ENCODE measurements at regions not wholly inside any gene's neighbourhood (a gene's known extent, or its start where the extent isn't known, plus 50 kb on each side); places are given as distances from the start of the nearest gene placed in this dataset.

- DNase-seq: no peak
Observed at GRCh38 chr13:39167018-39167417, 128.8 kb downstream of the NHLRC3 start.

- DNase-seq: no peak
Observed at GRCh38 chr13:39170711-39171110, 132.5 kb downstream of the NHLRC3 start.

- DNase-seq: no peak
Observed at GRCh38 chr13:39185326-39185725, 147.1 kb downstream of the NHLRC3 start.

- no peak for DNase-seq
Observed at GRCh38 chr13:39186205-39186875, 148.1 kb downstream of the NHLRC3 start.

GRCh38 chr13:39189778-39190177, 151.5 kb downstream of the NHLRC3 start:
- no peak for DNase-seq

- DNase-seq: no peak
Observed at GRCh38 chr13:39196965-39197646, 158.8 kb downstream of the NHLRC3 start.

- no peak for DNase-seq
Observed at GRCh38 chr13:39197647-39198007, 159.4 kb downstream of the NHLRC3 start.

- no peak for DNase-seq
Observed at GRCh38 chr13:39200249-39200910, 162.1 kb downstream of the NHLRC3 start.

- DNase-seq: no peak
Observed at GRCh38 chr13:39201180-39201579, 162.9 kb downstream of the NHLRC3 start.

- DNase-seq: no peak
Observed at GRCh38 chr13:39202746-39203145, 164.5 kb downstream of the NHLRC3 start.

GRCh38 chr13:39208636-39209035, 170.4 kb downstream of the NHLRC3 start:
- DNase-seq: no peak

GRCh38 chr13:39209731-39210531, 171.7 kb downstream of the NHLRC3 start:
- DNase-seq: no peak

GRCh38 chr13:39210961-39211534, 172.8 kb downstream of the NHLRC3 start:
- no peak for DNase-seq

- no peak for DNase-seq
Observed at GRCh38 chr13:39215971-39216370, 177.7 kb downstream of the NHLRC3 start.

- no peak for DNase-seq
Observed at GRCh38 chr13:39217471-39217870, 179.2 kb downstream of the NHLRC3 start.

- no peak for DNase-seq
Observed at GRCh38 chr13:39224671-39225240, 186.5 kb downstream of the NHLRC3 start.

- no peak for DNase-seq
Observed at GRCh38 chr13:39225860-39226259, 187.6 kb downstream of the NHLRC3 start.

- DNase-seq: no peak
Observed at GRCh38 chr13:39226359-39226758, 188.1 kb downstream of the NHLRC3 start.

GRCh38 chr13:39232401-39232980, 194.2 kb downstream of the NHLRC3 start:
- no peak for DNase-seq

GRCh38 chr13:39232999-39233398, 194.7 kb downstream of the NHLRC3 start:
- no peak for DNase-seq

GRCh38 chr13:39233519-39233918, 195.3 kb downstream of the NHLRC3 start:
- no peak for DNase-seq

- no peak for DNase-seq
Observed at GRCh38 chr13:39244561-39245230, 206.4 kb downstream of the NHLRC3 start.
